Panc1 (cell line): ENCODE measurements at regions not wholly inside any gene's neighbourhood (a gene's known extent, or its start where the extent isn't known, plus 50 kb on each side); places are given as distances from the start of the nearest gene placed in this dataset.

Experiments used
- ATAC-seq: fragments of 200-7000 bp; cut with Tn5 transposase; 2 replicates; pipeline ENCODE4 v1.9.1; 2020; ENCODE audit warnings: mild to moderate bottlenecking, moderate library complexity
- BruUV-seq: library from RNA; stranded (reverse); fragments of 400-500 nt; replicated peaks from 2 replicates; lab custom pipeline; 2021; lab: Mats Ljungman, UMichigan
- CTCF ChIA-PET: fragments of 300-600 bp; sonication (Branson Sonifier 250); formaldehyde crosslinking; loops from one replicate; lab custom pipeline; 2022; ENCODE audit warnings: antibody characterized with exemption; lab: Charles Lee
- POLR2A ChIA-PET: fragments of 300-600 bp; sonication (Branson Sonifier 250); formaldehyde crosslinking; loops from one replicate; lab custom pipeline; 2022; ENCODE audit warnings: antibody characterized with exemption; lab: Charles Lee
- DNase-seq: peaks from one replicate; pipeline ENCODE4 v3.0.0-alpha.2; 2010; ENCODE audit warnings: low read depth, low spot score
- H3K27ac ChIP-seq: 2 replicates; pipeline ENCODE4 v1.5.1; 2011; ENCODE audit warnings: mild to moderate bottlenecking, low read length, inconsistent platforms
- H3K27me3 ChIP-seq: fragments of 200-500 bp; sonication (Bioruptor generic); 2 replicates; pipeline ENCODE4 v1.6.0; 2014; ENCODE audit warnings: low read length, inconsistent platforms; ENCODE audit not compliant: control insufficient read depth, insufficient read depth
- H3K36me3 ChIP-seq: fragments of 200-500 bp; sonication (Bioruptor generic); 2 replicates; pipeline ENCODE4 v1.5.1; 2014; ENCODE audit warnings: inconsistent platforms, mild to moderate bottlenecking, low read length, moderate library complexity; ENCODE audit not compliant: control insufficient read depth, insufficient read depth
- H3K4me1 ChIP-seq: 2 replicates; pipeline ENCODE4 v1.5.1; 2011; ENCODE audit warnings: inconsistent platforms, mild to moderate bottlenecking, low read length, moderate library complexity; ENCODE audit not compliant: control insufficient read depth, insufficient read depth
- H3K4me3 ChIP-seq, 2 experiments: 2 replicates each; pipeline ENCODE4 v1.5.1; 2011 to 2012; ENCODE audit warnings: low read depth in 2 of 2, low read length in 2 of 2, mild to moderate bottlenecking in 2 of 2, inconsistent platforms in 1 of 2, moderate library complexity in 1 of 2
- H3K9me3 ChIP-seq: fragments of 200-500 bp; sonication (Bioruptor generic); 2 replicates; pipeline ENCODE4 v1.5.1; 2014; ENCODE audit warnings: low read depth, mild to moderate bottlenecking, inconsistent platforms, low read length, moderate library complexity; ENCODE audit not compliant: control insufficient read depth, insufficient read depth
- POLR2AphosphoS5 ChIP-seq: IDR thresholded peaks from 2 replicates; pipeline ENCODE4 v1.6.1; 2012; ENCODE audit warnings: mild to moderate bottlenecking, low read depth, low read length, moderate library complexity
- REST ChIP-seq, 2 experiments: IDR thresholded peaks; 2 replicates each; pipeline ENCODE4 v1.6.1; 2011 to 2012; ENCODE audit warnings: low read depth in 2 of 2, control low read depth in 1 of 2, low read length in 1 of 2, mild to moderate bottlenecking in 1 of 2, moderate library complexity in 1 of 2; ENCODE audit not compliant: insufficient read depth in 1 of 2
- SIN3A ChIP-seq: IDR thresholded peaks from 2 replicates; pipeline ENCODE4 v1.6.1; 2012; ENCODE audit warnings: low read depth, mild to moderate bottlenecking, low read length, moderate library complexity, borderline replicate concordance; ENCODE audit not compliant: insufficient read depth
- TCF7L2 ChIP-seq: IDR thresholded peaks from 2 replicates; pipeline ENCODE4 v1.6.1; 2011; ENCODE audit warnings: mild to moderate bottlenecking, low read depth, low read length, inconsistent platforms
- in situ Hi-C: cut with HindIII; loops from 2 replicates; pipeline ENCODE4 v1.10.0; 2016; ENCODE audit warnings: low sequenced_read_pairs, low pct_unique_long_range_greater_than_20kb
- intact Hi-C: fragments of 100-400 bp; cut with micrococcal nuclease; formaldehyde crosslinking; loops from one replicate; pipeline ENCODE4 v1.10.0; 2022; ENCODE audit not compliant: unreplicated experiment
- TF ChIP-seq, protein P1 (sequence below): fragments of 450-650 bp; IDR thresholded peaks from 2 replicates; pipeline ENCODE4 v1.5.1; 2017; ENCODE audit warnings: mild to moderate bottlenecking

DNA sequence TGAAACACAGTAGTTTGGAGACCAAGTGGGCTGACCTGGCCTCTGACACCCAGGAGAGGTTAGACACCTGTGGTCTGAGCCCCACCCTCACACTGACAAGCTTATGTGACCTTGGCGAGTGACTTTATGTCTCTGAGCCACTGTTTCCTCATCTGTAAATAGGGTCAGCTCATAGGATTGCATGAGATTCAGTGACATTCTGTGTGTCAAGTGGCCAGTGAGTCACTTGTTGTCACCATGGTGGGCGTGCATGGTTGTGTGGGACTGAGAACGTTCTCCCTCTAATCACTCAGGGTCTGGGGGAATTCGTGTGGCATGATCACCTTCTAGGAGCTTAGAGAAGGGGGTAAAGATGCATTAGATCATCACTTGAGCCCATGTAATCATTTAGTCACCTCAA, 146.4 kb downstream of the PHETA1 start:
- Histone ChIP-seq H3K4me1 (no peaks in the 10 kb centered on the region), H3K27me3 (peaks cover 2% of the 10 kb centered on the region; the same call in 1 of the 2 replicates), H3K4me3 (no peak overlapping the region), H3K36me3 (no peaks in the 10 kb centered on the region), H3K27ac (no peak overlapping the region), H3K9me3 (no peaks in the 10 kb centered on the region)
- DNase-seq (no peak), ATAC-seq (no peak)
- ChIA-PET CTCF (no interaction called here), POLR2A (no interaction called here)
- in situ Hi-C loops: no loop called here
- no TSS peak for BruUV-seq
- no peak for TF ChIP-seq REST (IDR thresholded peaks at IDR 0.05; ENCODE audit: insufficient read depth in 1 of 2, low read depth in 2 of 2, low read length in 1 of 2)
- no peak for TF ChIP-seq SIN3A
- no peak for TF ChIP-seq POLR2AphosphoS5
- TF ChIP-seq, protein P1, sequence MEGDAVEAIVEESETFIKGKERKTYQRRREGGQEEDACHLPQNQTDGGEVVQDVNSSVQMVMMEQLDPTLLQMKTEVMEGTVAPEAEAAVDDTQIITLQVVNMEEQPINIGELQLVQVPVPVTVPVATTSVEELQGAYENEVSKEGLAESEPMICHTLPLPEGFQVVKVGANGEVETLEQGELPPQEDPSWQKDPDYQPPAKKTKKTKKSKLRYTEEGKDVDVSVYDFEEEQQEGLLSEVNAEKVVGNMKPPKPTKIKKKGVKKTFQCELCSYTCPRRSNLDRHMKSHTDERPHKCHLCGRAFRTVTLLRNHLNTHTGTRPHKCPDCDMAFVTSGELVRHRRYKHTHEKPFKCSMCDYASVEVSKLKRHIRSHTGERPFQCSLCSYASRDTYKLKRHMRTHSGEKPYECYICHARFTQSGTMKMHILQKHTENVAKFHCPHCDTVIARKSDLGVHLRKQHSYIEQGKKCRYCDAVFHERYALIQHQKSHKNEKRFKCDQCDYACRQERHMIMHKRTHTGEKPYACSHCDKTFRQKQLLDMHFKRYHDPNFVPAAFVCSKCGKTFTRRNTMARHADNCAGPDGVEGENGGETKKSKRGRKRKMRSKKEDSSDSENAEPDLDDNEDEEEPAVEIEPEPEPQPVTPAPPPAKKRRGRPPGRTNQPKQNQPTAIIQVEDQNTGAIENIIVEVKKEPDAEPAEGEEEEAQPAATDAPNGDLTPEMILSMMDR: no peak
- TF ChIP-seq TCF7L2: no peak
- intact Hi-C loops: no loop called here

DNA sequence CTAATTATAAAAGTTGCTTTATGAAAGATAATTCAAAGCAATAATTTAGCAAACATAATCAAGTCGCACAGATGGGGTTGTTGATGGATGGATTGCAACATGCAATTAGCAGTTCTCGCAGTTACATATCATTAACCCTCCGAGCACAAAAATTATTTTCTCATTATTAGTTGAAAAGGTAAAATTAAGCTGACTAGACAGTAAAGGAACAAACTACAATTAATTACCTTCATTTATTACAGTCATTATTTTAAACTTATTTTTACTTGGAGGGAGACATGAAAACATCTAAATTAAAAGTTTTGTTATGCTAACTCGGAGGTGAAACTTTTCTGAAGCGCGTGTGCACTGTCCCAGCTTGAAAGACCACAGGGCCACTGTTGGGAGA, 146.9 kb downstream of the PHETA1 start:
- no peaks in the 10 kb centered on the region for H3K4me1 ChIP-seq
- intact Hi-C loops: no loop called here
- no peak overlapping the region for H3K4me3 ChIP-seq
- POLR2A ChIA-PET: no interaction called here
- in situ Hi-C loops: no loop called here
- CTCF ChIA-PET: no interaction called here
- no peaks in the 10 kb centered on the region for H3K9me3 ChIP-seq
- no peak overlapping the region for H3K27ac ChIP-seq
- H3K36me3 ChIP-seq: no peaks in the 10 kb centered on the region
- no peak for ATAC-seq
- BruUV-seq: no TSS peak
- DNase-seq: no peak
- no peak for TF ChIP-seq REST (IDR thresholded peaks at IDR 0.05; ENCODE audit: insufficient read depth in 1 of 2, low read depth in 2 of 2, low read length in 1 of 2)
- TF ChIP-seq, protein P1: no peak
- no peak for TF ChIP-seq POLR2AphosphoS5
- TF ChIP-seq TCF7L2: no peak
- no peak for TF ChIP-seq SIN3A
- H3K27me3 ChIP-seq: peaks cover 2% of the 10 kb centered on the region; the same call in 1 of the 2 replicates
